Thyroid gland (tissue), 4 donors: ENCODE measurements at regions not wholly inside any gene's neighbourhood (a gene's known extent, or its start where the extent isn't known, plus 50 kb on each side); places are given as distances from the start of the nearest gene placed in this dataset.

ENCODE experiments used
- POLR2A ChIP-seq, 2 donors: fragments of 450-650 bp; IDR thresholded peaks; one replicate each; pipeline ENCODE4 v1.6.1; 2017; ENCODE audit warnings: antibody characterized with exemption in 2 of 2, mild to moderate bottlenecking in 2 of 2, moderate library complexity in 1 of 2
- TF ChIP-seq, protein P1 (sequence below), 6 experiments: fragments of 200-600 bp in 3 of 6; fragments of 450-650 bp in 3 of 6; sonication (generic) in 3 of 6; IDR thresholded peaks; one replicate each; pipeline ENCODE4 v1.5.1; 2016 to 2019; ENCODE audit warnings: antibody characterized with exemption in 6 of 6, mild to moderate bottlenecking in 2 of 6, inconsistent platforms in 1 of 6, moderate library complexity in 1 of 6

DNA sequence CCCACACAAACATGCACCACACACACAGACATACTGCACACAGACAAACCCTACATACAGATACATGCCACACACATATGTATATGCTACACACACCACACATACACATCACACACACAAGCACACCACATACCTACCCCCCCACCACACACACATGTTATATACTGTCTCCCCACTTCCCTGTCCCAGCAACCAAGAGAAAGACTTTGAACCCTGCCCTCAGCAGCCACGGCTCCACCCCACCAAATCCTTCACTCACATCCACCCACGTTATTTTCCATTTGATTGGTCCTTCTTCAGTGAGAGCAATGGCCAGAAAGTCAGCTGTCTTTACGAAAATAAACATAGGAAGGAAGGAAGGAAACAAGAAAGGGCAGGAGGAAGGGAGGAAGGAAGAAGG lies 479.8 kb downstream of the DIRAS2 start:
- TF ChIP-seq, protein P1, sequence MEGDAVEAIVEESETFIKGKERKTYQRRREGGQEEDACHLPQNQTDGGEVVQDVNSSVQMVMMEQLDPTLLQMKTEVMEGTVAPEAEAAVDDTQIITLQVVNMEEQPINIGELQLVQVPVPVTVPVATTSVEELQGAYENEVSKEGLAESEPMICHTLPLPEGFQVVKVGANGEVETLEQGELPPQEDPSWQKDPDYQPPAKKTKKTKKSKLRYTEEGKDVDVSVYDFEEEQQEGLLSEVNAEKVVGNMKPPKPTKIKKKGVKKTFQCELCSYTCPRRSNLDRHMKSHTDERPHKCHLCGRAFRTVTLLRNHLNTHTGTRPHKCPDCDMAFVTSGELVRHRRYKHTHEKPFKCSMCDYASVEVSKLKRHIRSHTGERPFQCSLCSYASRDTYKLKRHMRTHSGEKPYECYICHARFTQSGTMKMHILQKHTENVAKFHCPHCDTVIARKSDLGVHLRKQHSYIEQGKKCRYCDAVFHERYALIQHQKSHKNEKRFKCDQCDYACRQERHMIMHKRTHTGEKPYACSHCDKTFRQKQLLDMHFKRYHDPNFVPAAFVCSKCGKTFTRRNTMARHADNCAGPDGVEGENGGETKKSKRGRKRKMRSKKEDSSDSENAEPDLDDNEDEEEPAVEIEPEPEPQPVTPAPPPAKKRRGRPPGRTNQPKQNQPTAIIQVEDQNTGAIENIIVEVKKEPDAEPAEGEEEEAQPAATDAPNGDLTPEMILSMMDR (IDR thresholded peaks at IDR 0.05) = no peak
- no peak for TF ChIP-seq POLR2A (IDR thresholded peaks at IDR 0.05)
